Activated CD8-positive, alpha-beta T cell treated with anti-CD3 and anti-CD28 coated beads for 36 hours (primary cell): ENCODE measurements at regions not wholly inside any gene's neighbourhood (a gene's known extent, or its start where the extent isn't known, plus 50 kb on each side); places are given as distances from the start of the nearest gene placed in this dataset.

ENCODE experiments used
- ATAC-seq: fragments of 200-7000 bp; cut with Tn5 transposase; one replicate; pipeline ENCODE4 v1.10.0; 2021; ENCODE audit warnings: mild to moderate bottlenecking, moderate library complexity
- CTCF ChIA-PET: fragments of 350-600 bp; sonication (Branson Sonifier 250); formaldehyde crosslinking; loops from one replicate; lab custom pipeline; 2021; ENCODE audit warnings: antibody characterized with exemption; lab: Charles Lee
- POLR2A ChIA-PET: fragments of 350-600 bp; sonication (Branson Sonifier 250); formaldehyde crosslinking; loops from one replicate; lab custom pipeline; 2021; ENCODE audit warnings: antibody characterized with exemption; lab: Charles Lee
- DNase-seq: peaks from one replicate; pipeline ENCODE4 v3.0.0-alpha.2; 2020
- H3K27ac Mint-ChIP-seq: one replicate; pipeline ENCODE4 v1.8.0; 2021; ENCODE audit warnings: mild to moderate bottlenecking, mixed read lengths
- H3K27me3 Mint-ChIP-seq: one replicate; pipeline ENCODE4 v1.8.0; 2021; ENCODE audit warnings: mixed read lengths
- H3K36me3 Mint-ChIP-seq: one replicate; pipeline ENCODE4 v1.8.0; 2021; ENCODE audit warnings: low read depth, mixed read lengths
- H3K4me1 Mint-ChIP-seq: one replicate; pipeline ENCODE4 v1.8.0; 2021; ENCODE audit warnings: low read depth, mixed read lengths
- H3K4me3 Mint-ChIP-seq: one replicate; pipeline ENCODE4 v1.8.0; 2021; ENCODE audit warnings: mild to moderate bottlenecking, moderate library complexity, mixed read lengths
- H3K9me3 Mint-ChIP-seq: one replicate; pipeline ENCODE4 v1.8.0; 2021; ENCODE audit warnings: mixed read lengths
- intact Hi-C: fragments of 100-400 bp; cut with micrococcal nuclease; formaldehyde crosslinking; loops from one replicate; pipeline ENCODE4 v1.10.0; 2022
- TF ChIP-seq, protein P1 (sequence below): fragments of 200-600 bp; IDR thresholded peaks from one replicate; pipeline ENCODE4 v1.8.0; 2022; ENCODE audit warnings: antibody characterized with exemption, mild to moderate bottlenecking

GRCh38 chr12:92290350-92290695 is 144.7 kb upstream of the BTG1 start:
- no peak overlapping the region for H3K27ac Mint-ChIP-seq
- H3K27me3 Mint-ChIP-seq: no peaks in the 10 kb centered on the region
- ChIA-PET POLR2A (no interaction called here), CTCF (interaction anchor here (1.1 to 1.3 kb wide), 3 partner anchors 8 to 88 kb away, joined by 3 to 4 read pairs (median 3); no protein-coding TSS in a partner anchor)
- DNase-seq: no peak
- ATAC-seq: no peak
- peaks cover 3% of the 10 kb centered on the region for H3K4me1 Mint-ChIP-seq
- no peaks in the 10 kb centered on the region for H3K36me3 Mint-ChIP-seq
- intact Hi-C loops: no loop called here
- H3K9me3 Mint-ChIP-seq: peaks cover 4% of the 10 kb centered on the region
- no peak overlapping the region for H3K4me3 Mint-ChIP-seq
- TF ChIP-seq, protein P1, sequence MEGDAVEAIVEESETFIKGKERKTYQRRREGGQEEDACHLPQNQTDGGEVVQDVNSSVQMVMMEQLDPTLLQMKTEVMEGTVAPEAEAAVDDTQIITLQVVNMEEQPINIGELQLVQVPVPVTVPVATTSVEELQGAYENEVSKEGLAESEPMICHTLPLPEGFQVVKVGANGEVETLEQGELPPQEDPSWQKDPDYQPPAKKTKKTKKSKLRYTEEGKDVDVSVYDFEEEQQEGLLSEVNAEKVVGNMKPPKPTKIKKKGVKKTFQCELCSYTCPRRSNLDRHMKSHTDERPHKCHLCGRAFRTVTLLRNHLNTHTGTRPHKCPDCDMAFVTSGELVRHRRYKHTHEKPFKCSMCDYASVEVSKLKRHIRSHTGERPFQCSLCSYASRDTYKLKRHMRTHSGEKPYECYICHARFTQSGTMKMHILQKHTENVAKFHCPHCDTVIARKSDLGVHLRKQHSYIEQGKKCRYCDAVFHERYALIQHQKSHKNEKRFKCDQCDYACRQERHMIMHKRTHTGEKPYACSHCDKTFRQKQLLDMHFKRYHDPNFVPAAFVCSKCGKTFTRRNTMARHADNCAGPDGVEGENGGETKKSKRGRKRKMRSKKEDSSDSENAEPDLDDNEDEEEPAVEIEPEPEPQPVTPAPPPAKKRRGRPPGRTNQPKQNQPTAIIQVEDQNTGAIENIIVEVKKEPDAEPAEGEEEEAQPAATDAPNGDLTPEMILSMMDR: no peak

DNA sequence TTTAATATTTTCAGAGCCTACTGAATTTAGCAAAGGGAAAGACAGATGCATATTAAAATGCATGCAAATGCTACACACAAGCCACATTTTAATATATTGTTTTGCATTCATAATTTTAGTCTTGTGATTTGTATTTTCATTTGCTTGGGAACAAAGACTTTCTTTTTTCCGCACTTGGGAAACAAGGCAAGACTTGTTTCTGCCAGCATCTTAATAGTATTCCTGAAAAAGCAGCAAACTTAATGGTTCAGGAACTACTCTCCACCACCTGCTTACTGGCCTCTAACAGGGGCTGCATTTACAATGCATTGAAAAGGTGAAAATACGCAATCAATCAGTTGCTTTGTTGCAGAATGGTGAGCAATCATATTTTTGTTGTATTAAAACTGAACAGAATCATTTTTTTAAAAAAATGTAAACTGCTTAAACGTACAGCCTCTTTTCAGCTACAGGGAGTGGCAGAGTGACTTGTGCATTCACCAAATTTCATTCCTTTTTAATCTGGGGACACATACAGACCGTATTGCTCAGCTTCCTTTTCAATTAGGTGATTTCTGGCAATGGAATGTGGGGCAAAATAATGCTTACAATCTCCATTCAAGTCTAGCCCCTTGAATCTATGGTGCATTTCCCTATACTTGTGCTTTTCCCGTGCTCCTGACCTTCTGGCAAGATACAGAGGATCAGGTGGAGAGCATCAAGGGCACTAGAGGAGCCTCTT is 144.1 kb upstream of the BTG1 start:
- no peaks in the 10 kb centered on the region for H3K27me3 Mint-ChIP-seq
- ChIA-PET CTCF (interaction anchor here (1.1 kb wide), 1 partner anchor 89 kb away, joined by 4 read pairs; no protein-coding TSS in a partner anchor), POLR2A (no interaction called here)
- no peak overlapping the region for H3K27ac Mint-ChIP-seq
- ATAC-seq (no peak), DNase-seq (no peak)
- peaks cover 3% of the 10 kb centered on the region for H3K4me1 Mint-ChIP-seq
- TF ChIP-seq, protein P1: no peak
- H3K4me3 Mint-ChIP-seq: no peak overlapping the region
- intact Hi-C loops: no loop called here
- peaks cover 4% of the 10 kb centered on the region for H3K9me3 Mint-ChIP-seq
- H3K36me3 Mint-ChIP-seq: no peaks in the 10 kb centered on the region

DNA sequence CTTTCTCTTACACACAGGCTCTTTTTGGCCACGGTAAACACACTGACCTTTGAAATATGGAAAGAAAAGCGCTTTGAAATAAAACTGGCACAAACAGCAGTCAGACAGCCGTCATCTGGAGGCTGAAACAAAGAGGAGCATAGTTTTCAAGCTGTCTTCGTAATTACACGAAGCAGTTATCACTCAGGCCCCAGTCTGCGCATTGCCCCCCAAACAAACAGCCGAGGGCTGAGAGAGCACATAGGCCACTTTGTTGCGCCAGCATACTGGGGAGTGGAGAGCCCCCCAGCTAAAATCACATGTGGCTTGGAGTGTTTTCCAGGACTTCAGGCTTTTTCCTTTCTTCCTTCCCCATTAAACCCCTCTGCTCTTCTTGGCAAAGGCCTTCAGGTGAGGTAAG is 142.9 kb upstream of the BTG1 start:
- ChIA-PET POLR2A (interaction anchor here (0.6 kb wide), 1 partner anchor 121 kb away, joined by 3 read pairs; no protein-coding TSS in a partner anchor), CTCF (no interaction called here)
- Mint-ChIP-seq H3K9me3 (peaks cover 4% of the 10 kb centered on the region), H3K4me3 (no peak overlapping the region), H3K27me3 (no peaks in the 10 kb centered on the region), H3K4me1 (peaks cover 3% of the 10 kb centered on the region), H3K36me3 (no peaks in the 10 kb centered on the region), H3K27ac (no peak overlapping the region)
- DNase-seq (no peak), ATAC-seq (no peak)
- TF ChIP-seq, protein P1: no peak
- intact Hi-C loops: no loop called here

DNA sequence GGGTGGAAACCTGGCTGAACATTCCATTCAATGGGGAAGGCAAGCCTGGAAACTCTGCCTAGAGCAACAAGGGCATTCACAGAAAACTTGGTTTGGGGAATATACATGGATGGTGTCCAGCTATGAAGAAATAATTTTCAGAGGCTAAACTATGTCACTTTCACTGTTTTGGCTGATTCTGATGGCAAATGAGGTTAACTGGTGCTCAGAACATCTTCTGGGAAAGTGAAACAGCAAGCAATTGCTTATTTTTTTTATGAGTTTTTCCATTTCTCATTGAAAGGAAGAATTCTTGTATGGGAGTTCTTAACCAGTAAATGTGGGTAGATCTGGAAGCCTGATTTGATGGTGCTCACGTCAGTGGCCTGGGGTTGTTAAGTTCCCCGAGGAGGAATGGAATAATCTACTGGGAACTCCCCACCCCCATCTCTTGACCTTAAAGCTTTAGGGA is 132.8 kb upstream of the BTG1 start:
- peaks cover 12% of the 10 kb centered on the region for H3K4me1 Mint-ChIP-seq
- H3K27ac Mint-ChIP-seq: no peak overlapping the region
- H3K4me3 Mint-ChIP-seq: no peak overlapping the region
- DNase-seq (no peak), ATAC-seq (no peak)
- no peaks in the 10 kb centered on the region for H3K9me3 Mint-ChIP-seq
- ChIA-PET POLR2A (no interaction called here), CTCF (interaction anchor here (1.1 kb wide), 1 partner anchor 21 kb away, joined by 3 read pairs; no protein-coding TSS in a partner anchor)
- H3K27me3 Mint-ChIP-seq: no peaks in the 10 kb centered on the region
- intact Hi-C loops: no loop called here
- no peaks in the 10 kb centered on the region for H3K36me3 Mint-ChIP-seq
- TF ChIP-seq, protein P1: no peak

GRCh38 chr12:92277795-92278194 is 132.1 kb upstream of the BTG1 start:
- no peaks in the 10 kb centered on the region for H3K27me3 Mint-ChIP-seq
- ChIA-PET POLR2A (no interaction called here), CTCF (no interaction called here)
- H3K4me3 Mint-ChIP-seq: no peak overlapping the region
- H3K36me3 Mint-ChIP-seq: no peaks in the 10 kb centered on the region
- no peak for ATAC-seq
- peaks cover 12% of the 10 kb centered on the region for H3K4me1 Mint-ChIP-seq
- no peak for DNase-seq
- H3K9me3 Mint-ChIP-seq: no peaks in the 10 kb centered on the region
- H3K27ac Mint-ChIP-seq: no peak overlapping the region
- TF ChIP-seq, protein P1: no peak
- intact Hi-C loops: no loop called here
